Panc1 (cell line): ENCODE measurements at regions not wholly inside any gene's neighbourhood (a gene's known extent, or its start where the extent isn't known, plus 50 kb on each side); places are given as distances from the start of the nearest gene placed in this dataset.

ENCODE experiments used
- ATAC-seq: fragments of 200-7000 bp; cut with Tn5 transposase; 2 replicates; pipeline ENCODE4 v1.9.1; 2020; ENCODE audit warnings: mild to moderate bottlenecking, moderate library complexity
- BruUV-seq: library from RNA; stranded (reverse); fragments of 400-500 nt; replicated peaks from 2 replicates; lab custom pipeline; 2021; lab: Mats Ljungman, UMichigan
- CTCF ChIA-PET: fragments of 300-600 bp; sonication (Branson Sonifier 250); formaldehyde crosslinking; loops from one replicate; lab custom pipeline; 2022; ENCODE audit warnings: antibody characterized with exemption; lab: Charles Lee
- POLR2A ChIA-PET: fragments of 300-600 bp; sonication (Branson Sonifier 250); formaldehyde crosslinking; loops from one replicate; lab custom pipeline; 2022; ENCODE audit warnings: antibody characterized with exemption; lab: Charles Lee
- DNase-seq: peaks from one replicate; pipeline ENCODE4 v3.0.0-alpha.2; 2010; ENCODE audit warnings: low read depth, low spot score
- H3K27ac ChIP-seq: 2 replicates; pipeline ENCODE4 v1.5.1; 2011; ENCODE audit warnings: mild to moderate bottlenecking, low read length, inconsistent platforms
- H3K27me3 ChIP-seq: fragments of 200-500 bp; sonication (Bioruptor generic); 2 replicates; pipeline ENCODE4 v1.6.0; 2014; ENCODE audit warnings: low read length, inconsistent platforms; ENCODE audit not compliant: control insufficient read depth, insufficient read depth
- H3K36me3 ChIP-seq: fragments of 200-500 bp; sonication (Bioruptor generic); 2 replicates; pipeline ENCODE4 v1.5.1; 2014; ENCODE audit warnings: inconsistent platforms, mild to moderate bottlenecking, low read length, moderate library complexity; ENCODE audit not compliant: control insufficient read depth, insufficient read depth
- H3K4me1 ChIP-seq: 2 replicates; pipeline ENCODE4 v1.5.1; 2011; ENCODE audit warnings: inconsistent platforms, mild to moderate bottlenecking, low read length, moderate library complexity; ENCODE audit not compliant: control insufficient read depth, insufficient read depth
- H3K4me3 ChIP-seq, 2 experiments: 2 replicates each; pipeline ENCODE4 v1.5.1; 2011 to 2012; ENCODE audit warnings: low read depth in 2 of 2, low read length in 2 of 2, mild to moderate bottlenecking in 2 of 2, inconsistent platforms in 1 of 2, moderate library complexity in 1 of 2
- H3K9me3 ChIP-seq: fragments of 200-500 bp; sonication (Bioruptor generic); 2 replicates; pipeline ENCODE4 v1.5.1; 2014; ENCODE audit warnings: low read depth, mild to moderate bottlenecking, inconsistent platforms, low read length, moderate library complexity; ENCODE audit not compliant: control insufficient read depth, insufficient read depth
- CTCF ChIP-seq: fragments of 450-650 bp; IDR thresholded peaks from 2 replicates; pipeline ENCODE4 v1.5.1; 2017; ENCODE audit warnings: mild to moderate bottlenecking
- POLR2AphosphoS5 ChIP-seq: IDR thresholded peaks from 2 replicates; pipeline ENCODE4 v1.6.1; 2012; ENCODE audit warnings: mild to moderate bottlenecking, low read depth, low read length, moderate library complexity
- REST ChIP-seq, 2 experiments: IDR thresholded peaks; 2 replicates each; pipeline ENCODE4 v1.6.1; 2011 to 2012; ENCODE audit warnings: low read depth in 2 of 2, control low read depth in 1 of 2, low read length in 1 of 2, mild to moderate bottlenecking in 1 of 2, moderate library complexity in 1 of 2; ENCODE audit not compliant: insufficient read depth in 1 of 2
- SIN3A ChIP-seq: IDR thresholded peaks from 2 replicates; pipeline ENCODE4 v1.6.1; 2012; ENCODE audit warnings: low read depth, mild to moderate bottlenecking, low read length, moderate library complexity, borderline replicate concordance; ENCODE audit not compliant: insufficient read depth
- TCF7L2 ChIP-seq: IDR thresholded peaks from 2 replicates; pipeline ENCODE4 v1.6.1; 2011; ENCODE audit warnings: mild to moderate bottlenecking, low read depth, low read length, inconsistent platforms
- in situ Hi-C: cut with HindIII; loops from 2 replicates; pipeline ENCODE4 v1.10.0; 2016; ENCODE audit warnings: low sequenced_read_pairs, low pct_unique_long_range_greater_than_20kb
- intact Hi-C: fragments of 100-400 bp; cut with micrococcal nuclease; formaldehyde crosslinking; loops from one replicate; pipeline ENCODE4 v1.10.0; 2022; ENCODE audit not compliant: unreplicated experiment

- no TSS peak for BruUV-seq
- CTCF ChIA-PET: no interaction called here
- H3K27ac ChIP-seq: no peak overlapping the region
Measured at GRCh38 chr13:88945793-88946192, 1274.6 kb downstream of the SLITRK5 start.

GRCh38 chr13:88948501-88948900 is 1277.3 kb downstream of the SLITRK5 start:
- CTCF ChIA-PET: no interaction called here
- no peak overlapping the region for H3K27ac ChIP-seq
- no peak for DNase-seq
- no TSS peak for BruUV-seq
- no peak overlapping the region for H3K4me3 ChIP-seq
- no peak for ATAC-seq
- intact Hi-C loops: no loop called here
- H3K4me1 ChIP-seq: no peaks in the 10 kb centered on the region
- TF ChIP-seq SIN3A (no peak), CTCF (no peak), POLR2AphosphoS5 (no peak), REST (IDR thresholded peaks at IDR 0.05; ENCODE audit: insufficient read depth in 1 of 2, low read depth in 2 of 2, low read length in 1 of 2) (no peak), TCF7L2 (no peak)
- no peaks in the 10 kb centered on the region for H3K27me3 ChIP-seq
- no peaks in the 10 kb centered on the region for H3K36me3 ChIP-seq
- in situ Hi-C loops: no loop called here
- no peaks in the 10 kb centered on the region for H3K9me3 ChIP-seq
- POLR2A ChIA-PET: no interaction called here

More at GRCh38 chr13:88945793-88946192, 1274.6 kb downstream of the SLITRK5 start:
- TF ChIP-seq SIN3A: no peak
- TF ChIP-seq POLR2AphosphoS5: no peak
- Histone ChIP-seq H3K4me3 (no peak overlapping the region), H3K4me1 (no peaks in the 10 kb centered on the region), H3K27me3 (no peaks in the 10 kb centered on the region), H3K9me3 (no peaks in the 10 kb centered on the region), H3K36me3 (no peaks in the 10 kb centered on the region)
- ATAC-seq (no peak), DNase-seq (no peak)
- intact Hi-C loops (no loop called here), in situ Hi-C loops (no loop called here)
- POLR2A ChIA-PET: no interaction called here

GRCh38 chr13:88958821-88959220 is 1287.7 kb downstream of the SLITRK5 start:
- Histone ChIP-seq H3K36me3 (no peaks in the 10 kb centered on the region), H3K27me3 (no peaks in the 10 kb centered on the region), H3K9me3 (no peaks in the 10 kb centered on the region), H3K4me3 (no peak overlapping the region), H3K27ac (no peak overlapping the region), H3K4me1 (no peaks in the 10 kb centered on the region)
- TF ChIP-seq SIN3A: no peak
- no peak for TF ChIP-seq POLR2AphosphoS5
- TF ChIP-seq TCF7L2: no peak
- TF ChIP-seq CTCF: no peak
- no peak for TF ChIP-seq REST (IDR thresholded peaks at IDR 0.05; ENCODE audit: insufficient read depth in 1 of 2, low read depth in 2 of 2, low read length in 1 of 2)
- CTCF ChIA-PET: no interaction called here
- DNase-seq (no peak), ATAC-seq (no peak)
- POLR2A ChIA-PET: no interaction called here
- in situ Hi-C loops: no loop called here
- intact Hi-C loops: no loop called here
- BruUV-seq: no TSS peak
